IMR-90 (cell line): ENCODE measurements at regions not wholly inside any gene's neighbourhood (a gene's known extent, or its start where the extent isn't known, plus 50 kb on each side); places are given as distances from the start of the nearest gene placed in this dataset.
"Not testable (repeated sequence)": the region's sequence is repeated elsewhere in the genome, so short reads cannot be mapped to it uniquely, and the experiment has no call there.

Experiments
- ATAC-seq: fragments of 200-7000 bp; cut with Tn5 transposase; 2 replicates; pipeline ENCODE4 v1.9.1; 2020; ENCODE audit warnings: low read depth, mild to moderate bottlenecking, moderate library complexity
- BruUV-seq: library from RNA; stranded (reverse); fragments of 400-500 nt; replicated peaks from 2 replicates; lab custom pipeline; 2021; lab: Mats Ljungman, UMichigan
- CTCF ChIA-PET: fragments of 300-600 bp; formaldehyde crosslinking; extraction: SDS; loops from one replicate; lab custom pipeline; 2021; ENCODE audit warnings: antibody characterized with exemption; lab: Yijun Ruan, JAX
- POLR2A ChIA-PET: fragments of 300-600 bp; sonication (Branson Sonifier 250); formaldehyde crosslinking; loops from one replicate; lab custom pipeline; 2022; ENCODE audit warnings: antibody characterized with exemption; ENCODE audit not compliant: unreplicated experiment; lab: Charles Lee
- DNase-seq: peaks from one replicate; pipeline ENCODE4 v3.0.0; 2013
- H2AFZ ChIP-seq: replicated peaks from 2 replicates; pipeline ENCODE3; 2013; ENCODE audit warnings: low read length, mild to moderate bottlenecking; ENCODE audit not compliant: poor library complexity
- H2AK5ac ChIP-seq: 2 replicates; pipeline ENCODE4 v1.6.1; 2013; ENCODE audit warnings: low read depth, low read length, inconsistent platforms
- H2AK9ac ChIP-seq: replicated peaks from 2 replicates; pipeline ENCODE3; 2013; ENCODE audit warnings: mild to moderate bottlenecking, low read depth, low read length, moderate library complexity; ENCODE audit not compliant: poor library complexity
- H2BK120ac ChIP-seq: 2 replicates; pipeline ENCODE4 v1.6.1; 2013; ENCODE audit warnings: low read depth, low read length, inconsistent platforms
- H2BK15ac ChIP-seq: 3 replicates; pipeline ENCODE4 v1.6.1; 2013; ENCODE audit warnings: low read depth, low read length, inconsistent platforms
- H2BK20ac ChIP-seq: 2 replicates; pipeline ENCODE4 v1.6.1; 2013; ENCODE audit warnings: low read depth, mild to moderate bottlenecking, inconsistent platforms, low read length, moderate library complexity
- H2BK5ac ChIP-seq: 2 replicates; pipeline ENCODE4 v1.6.1; 2013; ENCODE audit warnings: mild to moderate bottlenecking, low read depth, low read length, inconsistent platforms; ENCODE audit not compliant: poor library complexity, severe bottlenecking
- H3K14ac ChIP-seq: replicated peaks from 2 replicates; pipeline ENCODE4 v1.6.1; 2013; ENCODE audit warnings: low read depth, low read length, inconsistent platforms
- H3K18ac ChIP-seq: 2 replicates; pipeline ENCODE4 v1.6.1; 2013; ENCODE audit warnings: low read depth, low read length, control low read depth
- H3K23ac ChIP-seq: 2 replicates; pipeline ENCODE4 v1.6.1; 2013; ENCODE audit warnings: low read depth, low read length, inconsistent platforms
- H3K27ac ChIP-seq: 2 replicates; pipeline ENCODE4 v1.5.1; 2013; ENCODE audit warnings: mild to moderate bottlenecking, control low read depth, low read length; ENCODE audit not compliant: insufficient read depth
- H3K27me3 ChIP-seq: 2 replicates; pipeline ENCODE4 v1.6.1; 2013; ENCODE audit warnings: low read length; ENCODE audit not compliant: control insufficient read depth, insufficient read depth
- H3K36me3 ChIP-seq: 2 replicates; pipeline ENCODE4 v1.6.1; 2013; ENCODE audit warnings: low read length, mixed read lengths; ENCODE audit not compliant: control insufficient read depth, insufficient read depth
- H3K4ac ChIP-seq: 2 replicates; pipeline ENCODE4 v1.6.1; 2013; ENCODE audit warnings: low read depth, low read length, inconsistent platforms
- H3K4me1 ChIP-seq: 2 replicates; pipeline ENCODE4 v1.6.1; 2013; ENCODE audit warnings: low read length, mixed read lengths; ENCODE audit not compliant: control insufficient read depth, insufficient read depth
- H3K4me2 ChIP-seq: 2 replicates; pipeline ENCODE4 v1.6.1; 2013; ENCODE audit warnings: low read depth, mild to moderate bottlenecking, control low read depth, low read length, moderate library complexity
- H3K4me3 ChIP-seq: 2 replicates; pipeline ENCODE4 v1.5.1; 2013; ENCODE audit warnings: low read depth, mild to moderate bottlenecking, control low read depth, low read length, moderate library complexity; ENCODE audit not compliant: insufficient read depth
- H3K56ac ChIP-seq: 2 replicates; pipeline ENCODE4 v1.6.1; 2013; ENCODE audit warnings: low read length, inconsistent platforms; ENCODE audit not compliant: insufficient read depth; ENCODE audit errors: extremely low read depth
- H3K79me1 ChIP-seq, 2 experiments: 2 replicates each; pipeline ENCODE4 v1.6.1; 2013; ENCODE audit warnings: low read length in 2 of 2, inconsistent platforms in 1 of 2, low read depth in 1 of 2
- H3K9ac ChIP-seq: 2 replicates; pipeline ENCODE4 v1.6.1; 2013; ENCODE audit warnings: low read depth, low read length, control low read depth
- H3K9me1 ChIP-seq: 2 replicates; pipeline ENCODE4 v1.6.1; 2013; ENCODE audit warnings: low read length, inconsistent platforms; ENCODE audit not compliant: insufficient read depth
- H3K9me3 ChIP-seq: 2 replicates; pipeline ENCODE4 v1.6.1; 2013; ENCODE audit warnings: low read length; ENCODE audit not compliant: control insufficient read depth, insufficient read depth
- H4K20me1 ChIP-seq: 2 replicates; pipeline ENCODE4 v1.6.1; 2013; ENCODE audit warnings: low read length, inconsistent platforms; ENCODE audit not compliant: insufficient read depth
- H4K5ac ChIP-seq: 2 replicates; pipeline ENCODE4 v1.6.1; 2013; ENCODE audit warnings: mild to moderate bottlenecking, low read depth, low read length, control low read depth
- H4K8ac ChIP-seq, 2 experiments: 2 replicates each; pipeline ENCODE4 v1.6.1; 2013; ENCODE audit warnings: low read depth in 2 of 2, low read length in 2 of 2, control low read depth in 1 of 2, inconsistent platforms in 1 of 2
- H4K91ac ChIP-seq: 2 replicates; pipeline ENCODE4 v1.6.1; 2013; ENCODE audit warnings: low read depth, low read length, inconsistent platforms; ENCODE audit not compliant: insufficient read depth
- BHLHE40 ChIP-seq: fragments of 150-350 bp; IDR thresholded peaks from 2 replicates; pipeline ENCODE4 v1.6.1; 2016; ENCODE audit warnings: mild to moderate bottlenecking, low read depth, low read length
- CHD1 ChIP-seq: IDR thresholded peaks from 2 replicates; pipeline ENCODE4 v1.6.1; 2012; ENCODE audit warnings: low read depth, low read length, improper control_type of control experiment
- ELK1 ChIP-seq: fragments of 150-350 bp; IDR thresholded peaks from 2 replicates; pipeline ENCODE4 v1.6.1; 2016; ENCODE audit warnings: low read depth, mild to moderate bottlenecking, low read length, moderate library complexity, borderline replicate concordance
- FOS ChIP-seq: fragments of 150-350 bp; IDR thresholded peaks from 2 replicates; pipeline ENCODE4 v1.6.1; 2016; ENCODE audit warnings: low read depth, low read length
- MXI1 ChIP-seq: IDR thresholded peaks from 2 replicates; pipeline ENCODE4 v1.6.1; 2012; ENCODE audit warnings: low read depth, mild to moderate bottlenecking, low read length, moderate library complexity, borderline replicate concordance
- RCOR1 ChIP-seq: IDR thresholded peaks from 2 replicates; pipeline ENCODE4 v1.6.1; 2012; ENCODE audit warnings: mild to moderate bottlenecking, low read length, improper control_type of control experiment; ENCODE audit not compliant: insufficient replicate concordance
- RFX5 ChIP-seq: IDR thresholded peaks from 2 replicates; pipeline ENCODE4 v1.8.0; 2012; ENCODE audit warnings: low read depth, mild to moderate bottlenecking, low read length, moderate library complexity
- SMC3 ChIP-seq: fragments of 150-350 bp; IDR thresholded peaks from 2 replicates; pipeline ENCODE4 v1.6.1; 2016; ENCODE audit warnings: low read depth, mild to moderate bottlenecking, antibody characterized with exemption, low read length, moderate library complexity
- WGBS, 2 experiments: methylation state at CpG; one replicate each; pipeline versions ENCODE4 v1.1.5 to v1.1.7; 2013; ENCODE audit warnings: missing lambda C conversion rate in 2 of 2; ENCODE audit not compliant: insufficient read length in 1 of 2; ENCODE audit errors: extremely low coverage in 2 of 2; 5-methylcytosine and 5-hydroxymethylcytosine counted together
- dilution Hi-C: fragments of 300-500 bp; cut with HindIII; formaldehyde crosslinking; loops from one replicate; pipeline ENCODE4 v1.14.3; 2018; ENCODE audit warnings: low sequenced_read_pairs; ENCODE audit not compliant: unreplicated experiment
- in situ Hi-C: fragments of 300-500 bp; cut with MboI; formaldehyde crosslinking; loops from 3 replicates; pipeline ENCODE4 v1.14.3; 2019; ENCODE audit warnings: low sequenced_read_pairs, inconsistent platforms, mixed read lengths
- intact Hi-C: fragments of 100-400 bp; cut with micrococcal nuclease; formaldehyde crosslinking; loops from 2 replicates; pipeline ENCODE4 v1.10.0; 2022

- H2BK20ac ChIP-seq, result no peak overlapping the region
- no peak overlapping the region for H3K23ac ChIP-seq
- H3K18ac ChIP-seq, result no peak overlapping the region
- H3K36me3 ChIP-seq, result no peaks in the 10 kb centered on the region
- H3K4me2 ChIP-seq, result no peak overlapping the region
- no peak overlapping the region for H4K5ac ChIP-seq
- H2BK120ac ChIP-seq, result no peak overlapping the region
- H3K27ac ChIP-seq, result no peak overlapping the region
- no peaks in the 10 kb centered on the region for H4K20me1 ChIP-seq
- WGBS, 2 experiments, result no CpG with 5 or more reads among the region's 2 CpGs
- H3K9me1 ChIP-seq, result no peaks in the 10 kb centered on the region
- H2BK15ac ChIP-seq, result no peak overlapping the region
- no peak overlapping the region for H3K4ac ChIP-seq
- H2AK9ac ChIP-seq, result no peak overlapping the region
- peaks cover 8% of the 10 kb centered on the region for H3K9me3 ChIP-seq
- in situ Hi-C loops (no loop called here), intact Hi-C loops (no loop called here), dilution Hi-C loops (no loop called here)
- ATAC-seq, result no peak
- no peak overlapping the region for H2BK5ac ChIP-seq
- no peaks in the 10 kb centered on the region for H3K79me1 ChIP-seq
- no peak for DNase-seq
- no peak overlapping the region for H4K91ac ChIP-seq
- no peak overlapping the region for H2AK5ac ChIP-seq
- H3K9ac ChIP-seq, result no peak overlapping the region
- peaks cover 2% of the 10 kb centered on the region for H3K4me1 ChIP-seq
- no peak overlapping the region for H3K56ac ChIP-seq
- no peak overlapping the region for H3K4me3 ChIP-seq
- no peak overlapping the region for H4K8ac ChIP-seq
- ChIA-PET CTCF (no interaction called here), POLR2A (no interaction called here)
- no TSS peak for BruUV-seq
- no peak overlapping the region for H2AFZ ChIP-seq
- no peak for TF ChIP-seq RCOR1
- TF ChIP-seq CHD1, result no peak
- TF ChIP-seq MXI1, result no peak
- TF ChIP-seq RFX5, result no peak
- no peak for TF ChIP-seq SMC3
- no peak for TF ChIP-seq BHLHE40
- no peak for TF ChIP-seq FOS
- no peak for TF ChIP-seq ELK1
- no peak overlapping the region for H3K14ac ChIP-seq
- H3K27me3 ChIP-seq, result no peaks in the 10 kb centered on the region
Measured at GRCh38 chr3:177453451-177453844, 256.2 kb upstream of the TBL1XR1 start.

GRCh38 chr3:177457204-177457603 lies 259.9 kb upstream of the TBL1XR1 start:
- H3K27ac ChIP-seq, CTCF ChIA-PET, H4K20me1 ChIP-seq, H4K91ac ChIP-seq, H2AK5ac ChIP-seq, H3K27me3 ChIP-seq, H3K4me3 ChIP-seq, in situ Hi-C loops, H2BK20ac ChIP-seq, H3K4me1 ChIP-seq, POLR2A ChIA-PET, H3K23ac ChIP-seq, H3K36me3 ChIP-seq, H3K4me2 ChIP-seq, H2AFZ ChIP-seq, H3K56ac ChIP-seq, ATAC-seq, H3K18ac ChIP-seq, dilution Hi-C loops, intact Hi-C loops, H3K9ac ChIP-seq, H3K14ac ChIP-seq, H2BK15ac ChIP-seq, H3K4ac ChIP-seq, H2AK9ac ChIP-seq, BruUV-seq, H4K5ac ChIP-seq, H2BK5ac ChIP-seq, DNase-seq, H2BK120ac ChIP-seq, H4K8ac ChIP-seq, H3K79me1 ChIP-seq, H3K9me1 ChIP-seq, H3K9me3 ChIP-seq: not testable (repeated sequence)
- no CpG with 5 or more reads among the region's 1 CpG for WGBS, 2 experiments
